Amniotic stem cell (primary cell): ENCODE measurements at regions not wholly inside any gene's neighbourhood (a gene's known extent, or its start where the extent isn't known, plus 50 kb on each side); places are given as distances from the start of the nearest gene placed in this dataset.

Experiments
- DNase-seq: peaks from one replicate; lab custom pipeline; 2025; lab: John Stamatoyannopoulos, UW

DNA sequence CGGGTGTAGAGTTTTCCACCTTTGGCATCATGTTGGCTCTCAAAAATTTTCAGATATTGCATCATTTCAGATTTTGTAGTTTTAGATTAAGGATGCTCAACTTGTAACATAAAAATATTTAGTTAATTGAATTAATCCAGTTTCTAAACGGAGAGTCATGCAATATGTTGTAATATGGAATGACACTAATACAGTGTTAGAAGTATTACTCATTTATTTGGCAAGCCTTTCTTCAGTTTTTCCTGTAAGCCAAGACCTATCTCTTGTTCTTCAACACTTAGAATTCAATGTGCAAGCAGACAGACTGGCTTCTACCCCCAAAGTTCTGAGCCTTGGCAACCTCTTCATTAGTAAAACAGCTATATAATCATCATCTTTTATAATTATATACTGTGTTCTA, 985.0 kb upstream of the GOT2 start:
- no peak for DNase-seq

DNA sequence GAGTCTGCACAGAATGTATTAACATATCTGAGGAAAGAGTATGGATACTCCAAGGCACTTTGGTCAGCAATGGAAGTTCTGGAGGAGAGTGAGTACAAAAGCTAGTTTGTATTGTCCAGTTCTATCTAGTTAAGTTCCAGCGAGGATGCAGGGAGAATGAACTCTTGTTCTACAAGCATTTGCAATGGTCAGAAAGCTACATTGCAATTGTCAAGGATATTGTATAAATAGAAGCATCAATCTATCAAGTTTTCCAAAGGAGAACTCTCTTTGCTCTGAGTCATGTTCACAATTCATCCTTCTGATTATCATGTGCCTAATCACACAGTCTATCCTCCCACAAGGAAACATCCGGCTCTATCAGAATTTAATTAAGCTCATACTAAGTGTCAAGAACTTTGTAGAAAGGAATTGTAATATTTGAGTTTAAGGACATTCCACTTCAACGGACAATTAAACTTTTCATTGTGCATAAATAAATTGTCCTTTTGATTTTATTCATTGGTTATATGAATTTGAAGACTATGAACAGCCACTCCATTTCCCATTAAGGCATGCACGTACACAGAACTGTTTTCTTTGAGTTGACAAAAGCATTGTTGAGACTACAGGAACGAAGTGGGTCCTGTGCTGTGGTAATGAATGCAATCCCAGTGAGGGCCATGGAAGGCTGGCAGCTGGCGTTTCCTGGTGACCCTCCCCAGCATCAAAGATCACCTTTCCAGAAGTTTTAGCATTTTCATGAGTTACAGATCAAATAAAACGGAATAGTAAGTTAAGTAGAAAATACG, 973.5 kb upstream of the GOT2 start:
- no peak for DNase-seq

DNA sequence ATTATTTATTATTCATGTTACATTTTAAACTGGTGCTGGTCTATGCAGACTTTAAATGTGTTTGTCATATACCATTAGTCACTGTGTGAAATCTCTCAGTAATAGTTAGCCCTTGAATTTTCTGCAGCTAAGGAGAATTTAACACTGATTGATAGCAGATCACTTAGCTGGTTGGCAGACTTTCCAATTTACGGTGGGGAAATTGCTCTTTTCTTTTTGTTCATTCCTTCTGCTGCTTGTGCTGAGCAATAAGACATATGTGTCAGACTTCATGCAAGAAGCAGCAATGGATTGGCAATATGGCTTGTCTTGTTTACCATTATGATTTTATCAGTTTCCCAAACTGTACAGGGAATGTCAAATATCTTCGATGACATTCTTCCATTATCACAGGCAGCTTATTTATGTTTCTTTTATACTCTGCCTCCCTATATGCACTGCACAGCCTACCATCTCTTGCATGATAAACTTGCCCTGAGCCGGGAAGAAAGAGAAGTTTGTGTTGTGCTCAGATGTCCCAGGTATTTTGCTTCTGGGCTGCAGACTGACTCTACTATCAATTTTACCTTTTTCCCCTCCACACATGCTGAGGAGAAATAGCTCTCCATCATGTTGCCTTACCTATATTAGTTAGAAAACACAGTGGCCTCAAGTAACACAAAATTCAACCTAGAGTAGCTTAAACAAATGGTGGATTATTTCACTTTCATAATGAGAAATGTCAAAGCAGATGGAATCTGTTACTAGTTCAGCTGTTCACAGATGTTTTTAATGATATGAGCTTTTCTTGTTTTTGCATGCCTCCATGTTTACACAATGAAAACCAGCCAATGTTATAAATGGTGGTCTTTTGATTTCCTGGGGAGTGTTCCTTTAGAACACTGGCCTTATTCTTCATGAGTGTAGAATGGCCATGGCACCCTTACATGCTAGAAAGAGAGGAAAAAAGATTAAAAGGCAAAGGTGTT, 968.1 kb upstream of the GOT2 start:
- no peak for DNase-seq

DNA sequence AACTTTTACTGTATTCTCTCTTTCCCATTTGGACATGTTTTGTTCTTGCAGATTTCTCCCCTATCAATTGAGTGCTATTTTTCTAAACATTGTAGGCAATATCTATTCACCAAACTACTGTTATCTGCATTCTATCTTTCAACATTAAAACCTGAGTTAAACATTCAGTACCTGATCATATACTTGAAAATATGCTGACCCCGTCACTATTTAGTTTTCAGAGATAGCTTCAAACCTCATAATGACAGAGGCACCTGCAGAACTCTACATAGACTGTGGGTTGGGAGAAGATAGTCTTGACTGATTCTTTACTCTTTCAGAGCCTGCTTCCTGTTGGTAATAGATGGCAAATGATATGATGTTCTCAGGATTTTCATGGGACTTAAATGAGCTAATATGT, 965.7 kb upstream of the GOT2 start:
- DNase-seq = no peak

DNA sequence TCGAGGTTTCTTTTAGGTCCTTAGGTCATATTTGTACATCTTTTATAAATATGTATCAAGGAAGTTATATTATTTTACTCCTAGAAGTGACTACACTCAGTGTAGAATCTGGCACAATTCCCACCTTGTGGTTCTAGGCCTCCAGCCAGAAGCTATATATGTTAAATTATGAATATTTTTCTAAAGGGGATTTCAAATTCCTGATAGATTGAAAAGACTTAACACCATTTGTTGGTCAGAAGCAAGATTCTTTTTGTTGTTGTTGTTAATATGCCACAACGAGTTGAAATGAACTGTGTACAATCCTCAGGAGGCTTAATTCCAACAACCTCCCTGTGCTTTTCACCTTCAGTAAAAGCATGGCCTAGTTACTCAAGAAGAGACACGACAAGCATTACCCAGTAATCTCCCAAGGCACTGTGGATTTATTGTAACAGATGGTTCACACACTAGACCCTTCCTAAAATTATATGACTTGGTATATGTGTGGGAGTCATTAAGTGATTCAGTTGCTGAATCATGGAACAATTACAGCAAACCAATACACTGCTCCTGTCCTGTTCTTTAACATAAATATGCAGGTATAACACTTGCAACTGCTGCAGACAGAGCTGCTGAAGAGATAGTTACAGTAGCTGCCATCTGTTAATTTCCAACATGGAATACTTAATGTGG, 964.4 kb upstream of the GOT2 start:
- no peak for DNase-seq

DNA sequence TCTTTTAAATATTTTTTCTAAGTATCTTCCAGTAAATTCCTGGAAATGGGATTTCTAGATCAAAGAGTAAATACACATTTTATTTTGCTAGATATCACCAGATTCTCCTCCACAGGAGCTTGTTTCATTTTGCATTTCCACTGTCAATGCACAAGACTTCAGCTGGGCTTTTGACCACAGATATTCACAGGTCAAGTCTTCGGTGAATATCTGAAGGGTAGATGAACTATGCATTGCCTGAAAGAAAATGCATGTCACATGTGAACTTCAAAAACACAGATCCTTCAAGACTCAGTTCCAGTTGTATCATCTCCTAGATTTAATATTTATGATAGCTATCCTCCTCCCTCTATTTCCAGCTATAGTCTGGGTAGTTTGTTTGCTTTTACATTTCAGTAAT, 963.6 kb upstream of the GOT2 start:
- no peak for DNase-seq

DNA sequence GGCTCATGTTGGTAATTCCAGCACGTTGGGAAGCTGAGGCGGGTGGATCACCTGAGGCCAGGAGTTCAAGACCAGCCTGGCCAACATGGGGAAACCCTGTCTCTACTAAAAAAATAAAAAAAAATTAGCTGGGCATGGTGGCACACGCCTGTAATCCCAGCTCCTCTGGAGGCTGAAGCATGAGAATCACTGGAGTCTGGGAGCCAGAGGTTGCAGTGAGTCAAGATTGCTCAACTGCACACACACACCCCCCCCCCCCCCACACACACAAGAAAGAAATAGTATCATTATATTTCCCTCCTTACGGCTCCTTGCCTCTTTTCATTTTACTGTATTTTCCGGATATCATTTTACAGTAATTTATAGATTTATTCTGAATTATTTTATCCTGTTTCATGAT, 963.1 kb upstream of the GOT2 start:
- no peak for DNase-seq

DNA sequence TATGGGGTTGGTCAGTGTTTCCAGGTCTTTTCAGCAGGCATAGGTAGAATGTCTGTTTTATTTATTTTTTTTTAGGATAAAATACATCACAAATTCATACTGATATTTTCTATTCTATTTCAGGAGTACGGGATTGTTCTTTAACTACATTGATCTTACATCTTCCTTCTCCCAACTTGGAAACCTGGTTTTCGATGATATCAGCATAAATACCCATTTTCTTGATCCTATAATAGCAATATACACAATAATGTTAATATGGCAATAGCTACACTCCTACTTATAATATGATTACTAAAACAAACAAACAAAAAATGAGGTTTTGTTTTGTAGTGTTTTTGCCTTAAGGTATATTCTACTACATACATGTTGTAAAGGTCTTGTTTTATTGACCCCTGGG, 962.4 kb upstream of the GOT2 start:
- DNase-seq = no peak

DNA sequence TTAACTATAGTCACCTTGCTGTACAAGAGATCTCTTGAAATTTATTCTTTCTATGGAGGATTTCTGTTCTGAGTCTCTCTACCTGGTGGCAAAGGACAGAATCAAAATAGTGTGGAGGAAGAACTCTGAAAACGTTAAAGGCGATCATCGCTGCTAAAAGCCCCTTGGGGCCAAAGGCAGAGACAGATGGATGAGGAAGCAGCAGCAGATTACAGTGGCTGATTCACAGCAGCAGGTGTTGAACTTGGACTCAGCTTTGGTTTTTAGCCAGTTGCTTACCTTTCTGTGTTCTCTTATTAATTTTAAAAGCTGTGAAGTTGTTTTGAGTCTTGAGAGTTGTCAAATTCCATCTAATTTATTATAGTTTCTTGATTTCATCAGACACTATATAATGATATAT, 956.1 kb upstream of the GOT2 start:
- DNase-seq = no peak

DNA sequence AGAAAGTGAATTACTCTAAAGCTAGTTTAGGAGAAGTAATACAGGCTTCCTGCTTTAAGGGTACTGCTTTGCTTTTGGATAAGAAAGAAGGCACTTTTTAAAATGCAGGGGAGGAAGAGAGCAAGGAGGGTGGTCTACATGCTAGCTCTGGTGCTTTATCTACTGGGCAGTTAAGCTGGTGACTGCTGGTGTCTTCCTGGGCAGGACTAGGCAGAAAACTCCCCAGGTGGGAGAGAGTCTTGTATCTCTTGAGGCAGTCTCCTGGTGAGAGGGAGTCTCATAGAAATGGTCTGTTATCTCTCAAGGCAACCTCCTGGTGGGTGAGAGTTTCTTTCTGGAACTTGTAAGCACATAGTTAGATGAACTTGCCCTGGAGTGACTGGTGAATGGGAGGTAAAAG, 953.9 kb upstream of the GOT2 start:
- DNase-seq = no peak

DNA sequence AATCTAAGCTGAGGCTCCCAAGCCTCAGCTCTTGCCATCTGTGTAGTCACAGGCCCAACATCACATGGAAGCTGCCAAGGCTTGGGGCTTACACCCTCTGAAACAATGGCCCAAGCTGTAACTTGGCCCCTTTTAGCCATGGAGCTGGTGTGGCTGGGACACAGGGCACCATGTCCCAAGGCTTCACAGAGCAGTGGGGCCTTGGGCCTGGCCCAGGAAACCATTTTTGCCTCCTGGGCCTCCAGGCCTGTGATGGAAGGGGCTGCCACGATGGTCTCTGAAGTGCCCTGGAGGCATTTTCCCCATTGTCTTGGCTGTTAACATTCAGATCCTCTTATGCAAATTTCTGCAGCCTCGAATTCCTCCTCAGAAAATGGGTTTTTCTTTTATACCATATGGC, 952.3 kb upstream of the GOT2 start:
- DNase-seq = no peak

DNA sequence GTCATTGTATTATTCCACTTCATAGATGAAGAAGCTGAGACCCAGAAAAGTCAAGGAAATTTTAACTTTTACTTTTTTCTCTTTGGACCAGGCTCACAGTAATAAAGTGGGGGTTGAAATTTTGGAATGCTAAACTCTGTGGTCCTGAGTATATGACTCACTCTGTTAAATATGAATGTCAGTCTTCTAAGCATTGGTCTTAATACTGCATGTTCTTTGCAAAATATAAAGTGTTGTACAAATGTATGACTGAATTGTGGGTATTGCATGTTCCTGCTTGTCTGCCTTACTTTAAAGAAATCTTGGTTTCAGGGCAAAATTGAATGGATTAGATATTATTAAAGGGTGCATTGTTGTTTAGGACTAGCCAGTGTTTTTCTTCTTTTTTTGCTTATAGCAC, 950.8 kb upstream of the GOT2 start:
- DNase-seq = no peak

DNA sequence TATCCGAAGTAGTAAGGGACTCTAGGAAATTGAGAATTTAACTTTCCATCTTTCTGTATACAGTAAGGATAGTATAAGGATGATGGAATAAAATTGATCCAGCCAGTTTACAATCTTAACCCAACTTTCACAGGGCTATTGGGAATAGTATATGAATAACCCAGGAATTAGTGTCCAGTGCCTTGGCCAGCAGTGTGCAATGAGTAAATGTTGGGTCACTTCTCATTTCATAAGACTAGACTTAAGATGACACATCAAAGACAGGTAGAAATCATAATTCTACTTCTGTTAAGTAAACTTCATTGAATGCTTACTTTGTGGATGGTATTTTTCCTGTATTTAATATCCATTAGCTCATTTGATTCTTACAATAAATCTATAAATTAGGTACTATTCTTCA, 949.6 kb upstream of the GOT2 start:
- no peak for DNase-seq

DNA sequence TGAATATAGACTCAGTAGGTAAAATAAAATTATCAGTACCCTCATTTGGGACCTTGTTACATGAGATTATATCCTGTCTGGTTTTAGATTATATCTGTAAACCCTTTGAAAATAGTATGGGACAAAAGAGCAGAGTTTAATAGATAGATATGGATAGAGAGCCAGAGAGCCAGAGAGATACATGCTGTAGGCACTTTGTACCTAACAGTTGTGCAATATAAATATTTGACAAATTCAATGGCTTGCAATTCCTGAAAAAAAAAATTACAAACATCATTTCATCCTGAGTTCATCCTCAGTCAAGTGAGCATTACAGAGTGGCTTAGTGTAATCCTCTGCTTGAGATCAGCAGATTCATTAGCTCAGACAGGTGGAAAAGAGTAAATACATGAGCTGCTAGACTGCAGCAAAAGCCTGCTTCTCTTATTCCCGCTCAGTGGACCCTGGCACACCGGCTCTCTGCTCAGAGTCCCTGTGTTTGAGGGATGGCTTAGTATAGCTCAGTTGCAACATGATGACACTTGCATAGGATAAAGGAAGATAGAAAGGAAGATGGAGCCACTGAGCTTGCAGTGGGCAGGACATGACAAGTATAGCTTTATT, 931.6 kb upstream of the GOT2 start:
- no peak for DNase-seq

DNA sequence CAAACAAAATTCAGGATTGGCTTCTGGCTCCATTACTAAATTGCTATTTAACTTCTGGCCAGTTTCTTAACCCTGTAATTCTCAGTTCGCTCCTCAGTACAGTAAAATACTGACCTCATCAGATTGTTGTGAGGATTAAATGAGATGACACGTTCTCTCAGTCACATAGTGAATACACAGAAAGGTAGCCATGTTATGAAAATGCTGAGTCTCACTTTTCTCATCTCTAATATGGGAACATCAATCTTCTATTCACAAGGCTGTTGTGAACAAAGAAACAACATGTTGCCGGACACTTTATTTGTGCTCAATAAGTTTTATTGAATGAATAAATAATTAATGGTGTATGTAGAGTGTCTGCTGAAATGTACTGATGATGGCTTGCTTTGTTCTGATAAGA, 924.5 kb upstream of the GOT2 start:
- DNase-seq = no peak

DNA sequence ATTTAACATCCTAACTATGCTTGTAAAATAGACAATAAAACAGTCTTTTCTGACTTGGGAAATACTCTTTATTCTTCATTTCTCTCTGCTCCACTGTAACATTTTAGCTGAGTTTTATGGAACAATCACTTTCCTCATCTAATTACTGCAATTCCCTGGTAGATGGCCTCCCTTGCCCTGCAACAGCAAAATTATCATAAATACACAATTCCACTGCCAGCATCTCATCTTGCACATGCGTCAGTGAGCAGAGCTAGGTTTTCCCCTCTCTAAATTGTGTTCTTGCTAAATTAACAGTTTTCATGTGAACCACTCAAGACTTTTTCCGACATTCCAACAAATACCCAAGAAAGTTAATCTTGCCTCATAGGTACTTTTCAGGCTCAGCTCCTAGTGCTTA, 920.9 kb upstream of the GOT2 start:
- DNase-seq = no peak

DNA sequence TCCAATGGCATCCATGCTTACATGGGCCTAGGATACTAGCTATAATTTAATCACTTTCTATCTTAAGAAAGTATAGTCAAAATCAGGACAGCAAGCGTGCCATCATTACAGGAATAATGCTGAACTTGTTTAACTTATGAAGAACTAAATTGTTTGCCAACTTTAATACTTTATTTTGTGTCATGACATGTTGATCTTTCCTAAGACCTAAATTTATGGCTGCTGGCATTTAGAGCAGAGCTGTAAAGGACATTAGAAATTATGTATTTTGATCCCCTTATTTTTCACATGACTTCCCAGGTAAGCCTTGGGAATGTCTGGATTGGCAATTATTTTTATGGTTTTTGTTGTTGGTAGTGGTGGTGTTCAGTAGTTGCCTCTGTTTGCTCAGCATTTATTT, 920.3 kb upstream of the GOT2 start:
- DNase-seq = no peak

DNA sequence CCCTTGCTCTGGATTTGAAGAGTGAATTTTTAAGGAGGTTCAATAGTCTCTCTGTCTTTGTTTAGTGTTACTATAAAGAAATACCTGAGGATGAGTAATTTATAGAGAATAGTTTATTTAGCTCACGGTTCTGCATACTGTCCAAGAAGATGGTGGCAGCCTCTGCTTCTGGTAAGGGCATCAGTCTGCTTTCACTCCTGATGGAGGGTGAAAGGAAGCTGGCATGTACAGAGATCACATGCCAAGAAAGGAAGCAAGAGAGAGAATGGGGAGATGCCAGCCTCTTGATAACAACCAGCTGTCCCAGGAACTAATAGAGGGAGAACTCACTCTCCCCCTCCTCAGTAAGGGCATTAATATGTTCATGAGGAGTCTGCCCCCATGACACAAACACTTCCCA, 917.5 kb upstream of the GOT2 start:
- DNase-seq = no peak

DNA sequence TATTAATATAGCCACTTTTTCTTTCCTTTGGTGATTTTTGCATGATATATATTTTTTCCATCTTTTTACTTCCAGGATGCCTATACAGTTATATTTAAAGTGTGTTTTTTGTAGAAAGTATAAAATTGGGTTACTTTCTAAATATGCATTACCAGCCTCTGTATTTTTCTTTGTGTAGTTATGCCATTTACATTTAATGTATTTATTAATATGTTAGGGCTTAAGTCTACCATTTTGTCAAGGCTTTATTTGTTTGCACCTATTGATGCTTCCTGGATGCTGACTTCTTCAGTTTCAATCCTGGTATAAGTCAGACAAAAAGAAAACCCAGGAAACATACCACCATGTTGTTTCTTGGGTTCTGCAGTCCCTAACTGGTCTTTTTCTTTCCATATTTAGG, 911.1 kb upstream of the GOT2 start:
- no peak for DNase-seq

DNA sequence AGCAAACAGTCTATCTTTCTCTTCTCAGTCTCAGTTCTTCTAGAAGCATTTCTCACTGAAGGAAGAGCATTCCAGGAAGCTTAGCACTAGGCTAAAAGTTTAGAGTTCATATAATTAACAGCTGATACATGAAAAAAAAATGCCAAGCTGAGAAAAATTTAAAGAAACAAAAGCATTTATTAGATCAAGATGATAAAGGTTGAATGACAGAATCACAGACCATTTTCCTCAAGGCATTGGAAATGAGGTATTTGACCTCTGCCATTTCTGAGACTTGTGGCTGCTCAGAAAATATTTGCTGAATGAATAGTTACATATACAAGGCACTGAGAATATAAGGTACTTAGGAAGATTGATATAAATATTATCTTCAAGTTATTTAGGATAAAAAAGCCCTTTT, 901.6 kb upstream of the GOT2 start:
- DNase-seq = no peak

DNA sequence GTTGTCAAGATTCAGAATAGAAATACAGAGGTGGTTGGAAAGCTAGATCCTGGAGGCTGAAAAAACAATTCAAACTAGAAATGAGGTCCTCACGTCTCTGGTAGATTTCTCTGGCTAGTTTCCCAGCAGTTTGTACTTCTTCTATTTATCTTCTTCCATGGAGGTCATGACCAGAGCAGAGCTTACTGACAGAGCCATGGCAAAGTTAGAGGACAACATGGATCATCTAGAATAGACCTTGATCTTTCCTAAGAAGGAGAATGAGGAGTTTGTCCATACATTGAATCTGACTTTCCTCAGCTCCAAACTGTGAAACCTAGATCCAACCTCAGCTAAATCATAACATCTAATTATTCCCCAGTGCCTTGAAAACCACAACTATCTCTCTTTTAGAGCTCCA, 900.8 kb upstream of the GOT2 start:
- DNase-seq = no peak

DNA sequence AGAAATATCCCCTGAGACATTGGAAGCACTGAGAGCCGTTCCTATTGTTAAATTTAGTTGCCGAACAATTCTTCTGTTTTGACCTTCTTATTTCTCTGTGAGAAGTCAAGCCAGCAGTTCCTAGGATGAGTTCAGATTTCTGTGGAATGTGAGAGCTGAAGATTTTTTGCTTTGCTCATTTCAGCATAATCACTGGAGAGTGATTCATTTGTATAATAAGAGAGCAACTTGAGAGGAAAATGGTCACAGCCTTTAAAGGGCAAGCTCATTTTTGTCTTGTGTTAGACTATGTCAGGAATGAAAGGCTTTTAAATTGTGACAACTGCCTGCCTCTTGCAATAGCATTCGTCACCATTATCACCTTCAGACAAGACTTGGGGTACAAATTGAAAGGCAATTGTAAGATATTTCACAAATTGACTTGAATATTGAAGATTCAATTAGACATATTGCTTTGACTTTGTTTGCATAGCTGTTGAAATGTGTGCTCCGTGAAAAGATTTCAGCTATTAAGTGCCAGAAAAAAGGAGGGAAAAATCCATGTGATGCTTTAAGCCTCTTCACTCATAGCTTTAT, 900.0 kb upstream of the GOT2 start:
- DNase-seq = no peak
